GM18508 (cell line): ENCODE measurements at regions not wholly inside any gene's neighbourhood (a gene's known extent, or its start where the extent isn't known, plus 50 kb on each side); places are given as distances from the start of the nearest gene placed in this dataset.

Source experiments
- ATAC-seq: cut with Tn5 transposase; IDR thresholded peaks from one replicate; pipeline ENCODE4 v1.9.1; 2021; ENCODE audit warnings: moderate number of reproducible peaks; ENCODE audit not compliant: insufficient read depth, unreplicated experiment

- no peak for ATAC-seq
Measured at GRCh38 chr1:219805191-219805590, 123.2 kb downstream of the SLC30A10 start.

- ATAC-seq = no peak
Measured at GRCh38 chr1:219801156-219801820, 127.1 kb downstream of the SLC30A10 start.

GRCh38 chr1:219798283-219799030, 129.9 kb downstream of the SLC30A10 start:
- ATAC-seq = peak; percentile 45

GRCh38 chr1:219797683-219798082, 130.7 kb downstream of the SLC30A10 start:
- no peak for ATAC-seq

GRCh38 chr1:219797009-219797408, 131.3 kb downstream of the SLC30A10 start:
- ATAC-seq = no peak

GRCh38 chr1:219795363-219795917, 132.9 kb downstream of the SLC30A10 start:
- no peak for ATAC-seq

- ATAC-seq = no peak
Measured at GRCh38 chr1:219794085-219794743, 134.1 kb downstream of the SLC30A10 start.

GRCh38 chr1:219792337-219793021, 135.9 kb downstream of the SLC30A10 start:
- ATAC-seq = no peak

GRCh38 chr1:219791766-219792165, 136.6 kb downstream of the SLC30A10 start:
- no peak for ATAC-seq

GRCh38 chr1:219790834-219791615, 137.3 kb downstream of the SLC30A10 start:
- ATAC-seq = no peak

GRCh38 chr1:219788700-219789099, 139.7 kb downstream of the SLC30A10 start:
- no peak for ATAC-seq

GRCh38 chr1:219788091-219788490, 140.3 kb downstream of the SLC30A10 start:
- no peak for ATAC-seq

GRCh38 chr1:219784660-219785381, 143.5 kb downstream of the SLC30A10 start:
- no peak for ATAC-seq

GRCh38 chr1:219783605-219784235, 144.6 kb downstream of the SLC30A10 start:
- ATAC-seq = no peak

- no peak for ATAC-seq
Measured at GRCh38 chr1:219782929-219783328, 145.4 kb downstream of the SLC30A10 start.

- ATAC-seq = no peak
Measured at GRCh38 chr1:219782311-219782710, 146.0 kb downstream of the SLC30A10 start.

GRCh38 chr1:219781491-219781890, 146.9 kb downstream of the SLC30A10 start:
- no peak for ATAC-seq

GRCh38 chr1:219778793-219779369, 149.5 kb downstream of the SLC30A10 start:
- no peak for ATAC-seq
